HG02678 (cell line): ENCODE measurements at regions not wholly inside any gene's neighbourhood (a gene's known extent, or its start where the extent isn't known, plus 50 kb on each side); places are given as distances from the start of the nearest gene placed in this dataset.
"Not testable (repeated sequence)": the region's sequence is repeated elsewhere in the genome, so short reads cannot be mapped to it uniquely, and the experiment has no call there.

ENCODE experiments used
- ATAC-seq: cut with Tn5 transposase; IDR thresholded peaks from one replicate; pipeline ENCODE4 v1.9.1; 2021; ENCODE audit warnings: mild to moderate bottlenecking, moderate library complexity; ENCODE audit not compliant: unreplicated experiment

GRCh38 chr4:77501851-77502250, 103.8 kb upstream of the CXCL13 start:
- ATAC-seq = no peak

- ATAC-seq = no peak
Measured at GRCh38 chr4:77504407-77504806, 101.2 kb upstream of the CXCL13 start.

- ATAC-seq = no peak
Measured at GRCh38 chr4:77505275-77505957, 100.2 kb upstream of the CXCL13 start.

- no peak for ATAC-seq
Measured at GRCh38 chr4:77505958-77506319, 99.7 kb upstream of the CXCL13 start.

- ATAC-seq = no peak
Measured at GRCh38 chr4:77510367-77510766, 95.3 kb upstream of the CXCL13 start.

- no peak for ATAC-seq
Measured at GRCh38 chr4:77525538-77525937, 80.1 kb upstream of the CXCL13 start.

GRCh38 chr4:77527900-77528299, 77.7 kb upstream of the CXCL13 start:
- not testable (repeated sequence) for ATAC-seq

GRCh38 chr4:77538144-77538543, 67.5 kb upstream of the CXCL13 start:
- ATAC-seq = no peak

- no peak for ATAC-seq
Measured at GRCh38 chr4:77538574-77539157, 67.0 kb upstream of the CXCL13 start.
